Body of pancreas (tissue), 4 donors: ENCODE measurements at regions not wholly inside any gene's neighbourhood (a gene's known extent, or its start where the extent isn't known, plus 50 kb on each side); places are given as distances from the start of the nearest gene placed in this dataset.

Experiments
- POLR2A ChIP-seq, 3 donors: fragments of 450-650 bp; IDR thresholded peaks; one replicate each; pipeline ENCODE4 v1.6.1; 2016; ENCODE audit warnings: antibody characterized with exemption in 3 of 3, mild to moderate bottlenecking in 2 of 3
- TF ChIP-seq, protein P1 (sequence below), 7 experiments: fragments of 450-650 bp in 4 of 7; fragments of 200-600 bp in 3 of 7; sonication (generic) in 3 of 7; IDR thresholded peaks; one replicate each; pipeline ENCODE4 v1.5.1; 2016 to 2019; ENCODE audit warnings: antibody characterized with exemption in 7 of 7

DNA sequence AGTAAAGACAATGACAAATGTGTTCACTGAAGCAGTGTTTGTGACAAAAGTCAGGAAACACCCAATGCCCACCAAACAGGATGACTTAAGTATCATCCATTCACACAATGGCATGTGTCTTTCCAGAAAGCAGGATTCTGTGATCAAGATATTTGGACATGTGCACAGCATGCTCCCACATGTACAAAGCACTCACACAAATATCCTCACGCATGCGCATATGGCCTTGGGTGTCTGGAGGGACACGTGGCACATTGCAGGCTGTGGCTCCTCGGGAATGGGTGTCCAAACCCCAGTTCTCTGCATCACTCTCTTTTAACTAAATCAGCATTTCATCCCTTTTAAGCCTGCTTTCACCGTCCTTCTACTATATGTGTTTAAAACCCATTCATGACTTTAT lies 130.5 kb downstream of the KLF13 start:
- TF ChIP-seq POLR2A (IDR thresholded peaks at IDR 0.05), result no peak
- TF ChIP-seq, protein P1, sequence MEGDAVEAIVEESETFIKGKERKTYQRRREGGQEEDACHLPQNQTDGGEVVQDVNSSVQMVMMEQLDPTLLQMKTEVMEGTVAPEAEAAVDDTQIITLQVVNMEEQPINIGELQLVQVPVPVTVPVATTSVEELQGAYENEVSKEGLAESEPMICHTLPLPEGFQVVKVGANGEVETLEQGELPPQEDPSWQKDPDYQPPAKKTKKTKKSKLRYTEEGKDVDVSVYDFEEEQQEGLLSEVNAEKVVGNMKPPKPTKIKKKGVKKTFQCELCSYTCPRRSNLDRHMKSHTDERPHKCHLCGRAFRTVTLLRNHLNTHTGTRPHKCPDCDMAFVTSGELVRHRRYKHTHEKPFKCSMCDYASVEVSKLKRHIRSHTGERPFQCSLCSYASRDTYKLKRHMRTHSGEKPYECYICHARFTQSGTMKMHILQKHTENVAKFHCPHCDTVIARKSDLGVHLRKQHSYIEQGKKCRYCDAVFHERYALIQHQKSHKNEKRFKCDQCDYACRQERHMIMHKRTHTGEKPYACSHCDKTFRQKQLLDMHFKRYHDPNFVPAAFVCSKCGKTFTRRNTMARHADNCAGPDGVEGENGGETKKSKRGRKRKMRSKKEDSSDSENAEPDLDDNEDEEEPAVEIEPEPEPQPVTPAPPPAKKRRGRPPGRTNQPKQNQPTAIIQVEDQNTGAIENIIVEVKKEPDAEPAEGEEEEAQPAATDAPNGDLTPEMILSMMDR (IDR thresholded peaks at IDR 0.05), result no peak
